Epithelial cell of prostate (primary cell): ENCODE measurements at regions not wholly inside any gene's neighbourhood (a gene's known extent, or its start where the extent isn't known, plus 50 kb on each side); places are given as distances from the start of the nearest gene placed in this dataset.

Experiments used
- DNase-seq: peaks from one replicate; pipeline ENCODE4 v3.0.0-alpha.2; 2011; ENCODE audit warnings: low read depth, low spot score
- H3K27ac ChIP-seq: fragments of 450-650 bp; 2 replicates; pipeline ENCODE4 v1.5.1; 2017; ENCODE audit warnings: mild to moderate bottlenecking

- no peak for DNase-seq
- no peak overlapping the region for H3K27ac ChIP-seq
Observed at GRCh38 chr10:44860811-44861736, 50.1 kb upstream of the TMEM72 start.
